ENCODE measurements at regions not wholly inside any gene's neighbourhood (a gene's known extent, or its start where the extent isn't known, plus 50 kb on each side); places are given as distances from the start of the nearest gene placed in this dataset.

DNA sequence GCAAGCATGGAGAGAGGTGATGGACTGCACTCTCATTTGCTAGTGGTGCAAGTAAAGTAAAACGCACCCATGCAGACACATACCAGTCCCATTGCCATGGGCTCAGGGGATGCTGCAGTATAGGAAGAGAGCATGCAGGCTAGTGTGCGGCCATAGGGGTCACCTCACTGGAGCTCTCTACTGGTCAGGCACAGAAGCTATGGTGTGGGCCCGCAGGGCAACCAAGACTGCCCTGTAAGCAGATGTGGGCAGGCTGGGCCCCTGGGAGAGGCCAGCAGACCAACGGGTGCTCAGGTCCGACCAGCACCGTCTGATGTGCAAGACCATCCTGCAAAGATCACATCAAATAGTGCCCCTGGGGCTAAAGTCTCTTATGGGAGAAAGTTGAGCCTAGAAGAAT lies 290.7 kb downstream of the HTR1B start:
- H3K27ac ChIP-seq (ENCODE audit: low read depth, low read length, poor library complexity, severe bottlenecking) = no peak overlapping the region
- no peak for TF ChIP-seq EZH2 (IDR thresholded peaks at IDR 0.05; ENCODE audit: borderline replicate concordance, low read depth, low read length, poor library complexity, severe bottlenecking)
- TF ChIP-seq, protein P1, sequence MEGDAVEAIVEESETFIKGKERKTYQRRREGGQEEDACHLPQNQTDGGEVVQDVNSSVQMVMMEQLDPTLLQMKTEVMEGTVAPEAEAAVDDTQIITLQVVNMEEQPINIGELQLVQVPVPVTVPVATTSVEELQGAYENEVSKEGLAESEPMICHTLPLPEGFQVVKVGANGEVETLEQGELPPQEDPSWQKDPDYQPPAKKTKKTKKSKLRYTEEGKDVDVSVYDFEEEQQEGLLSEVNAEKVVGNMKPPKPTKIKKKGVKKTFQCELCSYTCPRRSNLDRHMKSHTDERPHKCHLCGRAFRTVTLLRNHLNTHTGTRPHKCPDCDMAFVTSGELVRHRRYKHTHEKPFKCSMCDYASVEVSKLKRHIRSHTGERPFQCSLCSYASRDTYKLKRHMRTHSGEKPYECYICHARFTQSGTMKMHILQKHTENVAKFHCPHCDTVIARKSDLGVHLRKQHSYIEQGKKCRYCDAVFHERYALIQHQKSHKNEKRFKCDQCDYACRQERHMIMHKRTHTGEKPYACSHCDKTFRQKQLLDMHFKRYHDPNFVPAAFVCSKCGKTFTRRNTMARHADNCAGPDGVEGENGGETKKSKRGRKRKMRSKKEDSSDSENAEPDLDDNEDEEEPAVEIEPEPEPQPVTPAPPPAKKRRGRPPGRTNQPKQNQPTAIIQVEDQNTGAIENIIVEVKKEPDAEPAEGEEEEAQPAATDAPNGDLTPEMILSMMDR (conservative IDR thresholded peaks at IDR 0.05; ENCODE audit: low read depth, low read length) = no peak
- H3K36me3 ChIP-seq (ENCODE audit: insufficient read depth, low read length, poor library complexity, severe bottlenecking) = no peaks in the 10 kb centered on the region
- intact Hi-C loops (cut with micrococcal nuclease; ENCODE audit: unreplicated experiment) = no loop called here
- no peak overlapping the region for H3K4me3 ChIP-seq (ENCODE audit: low read depth, low read length, poor library complexity, severe bottlenecking)
- H3K9me3 ChIP-seq (ENCODE audit: low read depth, low read length, poor library complexity, severe bottlenecking) = no peaks in the 10 kb centered on the region
- no TSS peak for BruUV-seq (replicated peaks)
- DNase-seq (ENCODE audit: low spot score) = no peak
- ChIA-PET CTCF (no interaction called here), POLR2A (ENCODE audit: low non-redundant PET) (no interaction called here)
- no peaks in the 10 kb centered on the region for H3K27me3 ChIP-seq (replicated peaks; ENCODE audit: insufficient read depth, low read depth, low read length, poor library complexity)
- H3K4me1 ChIP-seq (ENCODE audit: insufficient read depth, low read length, poor library complexity, severe bottlenecking) = no peaks in the 10 kb centered on the region

DNA sequence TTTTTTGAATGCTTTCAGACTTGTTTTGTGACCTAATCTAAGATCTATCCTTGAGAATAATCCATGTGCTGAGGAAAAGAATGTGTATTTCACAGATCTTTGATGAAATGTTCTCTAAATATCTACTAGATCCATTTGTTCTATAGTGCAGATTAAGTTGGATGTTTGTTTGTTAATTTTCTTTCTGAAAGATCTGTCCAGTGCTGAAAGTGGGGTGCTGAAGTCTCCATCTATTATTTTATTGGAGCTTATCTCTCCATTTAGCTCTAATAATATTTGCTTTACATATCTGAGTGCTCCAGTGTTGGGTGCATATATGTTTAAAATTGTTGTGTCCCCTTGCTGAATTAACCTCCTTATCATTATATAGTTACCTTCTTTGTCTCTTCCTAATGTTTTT lies 303.6 kb downstream of the HTR1B start:
- ChIA-PET POLR2A (ENCODE audit: low non-redundant PET) (no interaction called here), CTCF (no interaction called here)
- no peaks in the 10 kb centered on the region for H3K36me3 ChIP-seq (ENCODE audit: insufficient read depth, low read length, poor library complexity, severe bottlenecking)
- TF ChIP-seq, protein P1 (conservative IDR thresholded peaks at IDR 0.05; ENCODE audit: low read depth, low read length) = no peak
- TF ChIP-seq EZH2 (IDR thresholded peaks at IDR 0.05; ENCODE audit: borderline replicate concordance, low read depth, low read length, poor library complexity, severe bottlenecking) = no peak
- H3K9me3 ChIP-seq (ENCODE audit: low read depth, low read length, poor library complexity, severe bottlenecking) = peaks cover 3% of the 10 kb centered on the region
- no peak overlapping the region for H3K4me3 ChIP-seq (ENCODE audit: low read depth, low read length, poor library complexity, severe bottlenecking)
- no TSS peak for BruUV-seq (replicated peaks)
- no peaks in the 10 kb centered on the region for H3K27me3 ChIP-seq (replicated peaks; ENCODE audit: insufficient read depth, low read depth, low read length, poor library complexity)
- DNase-seq (ENCODE audit: low spot score) = no peak
- no peak overlapping the region for H3K27ac ChIP-seq (ENCODE audit: low read depth, low read length, poor library complexity, severe bottlenecking)
- no peaks in the 10 kb centered on the region for H3K4me1 ChIP-seq (ENCODE audit: insufficient read depth, low read length, poor library complexity, severe bottlenecking)
- intact Hi-C loops (cut with micrococcal nuclease; ENCODE audit: unreplicated experiment) = no loop called here

DNA sequence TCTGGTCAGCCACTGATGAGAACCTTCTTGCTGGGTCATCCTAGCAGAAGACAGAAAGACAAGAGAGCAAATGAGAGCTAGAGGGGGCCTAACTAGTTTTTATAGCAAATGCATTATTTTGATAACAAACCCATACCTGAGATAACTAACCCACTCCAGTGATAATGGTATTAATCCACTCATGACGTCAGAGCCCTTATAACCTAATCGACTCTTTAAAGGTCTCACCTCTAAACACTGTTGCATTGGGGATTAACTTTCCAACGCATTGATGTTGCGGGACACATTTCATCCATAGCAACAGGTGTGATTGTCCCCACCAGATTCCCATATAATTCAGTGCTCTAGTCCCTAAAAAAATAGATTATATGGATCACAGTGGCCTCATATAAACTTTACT lies 312.1 kb downstream of the HTR1B start:
- Histone ChIP-seq H3K27ac (ENCODE audit: low read depth, low read length, poor library complexity, severe bottlenecking) (no peak overlapping the region), H3K36me3 (ENCODE audit: insufficient read depth, low read length, poor library complexity, severe bottlenecking) (no peaks in the 10 kb centered on the region), H3K4me1 (ENCODE audit: insufficient read depth, low read length, poor library complexity, severe bottlenecking) (no peaks in the 10 kb centered on the region), H3K4me3 (ENCODE audit: low read depth, low read length, poor library complexity, severe bottlenecking) (no peak overlapping the region), H3K27me3 (replicated peaks; ENCODE audit: insufficient read depth, low read depth, low read length, poor library complexity) (no peaks in the 10 kb centered on the region), H3K9me3 (ENCODE audit: low read depth, low read length, poor library complexity, severe bottlenecking) (peaks cover 3% of the 10 kb centered on the region)
- no peak for DNase-seq (ENCODE audit: low spot score)
- BruUV-seq (replicated peaks) = no TSS peak
- TF ChIP-seq, protein P1 (conservative IDR thresholded peaks at IDR 0.05; ENCODE audit: low read depth, low read length) = no peak
- intact Hi-C loops (cut with micrococcal nuclease; ENCODE audit: unreplicated experiment) = no loop called here
- ChIA-PET POLR2A (ENCODE audit: low non-redundant PET) (no interaction called here), CTCF (no interaction called here)

All from A673 (cell line).